ENCODE measurements at regions not wholly inside any gene's neighbourhood (a gene's known extent, or its start where the extent isn't known, plus 50 kb on each side); places are given as distances from the start of the nearest gene placed in this dataset.
A peak's percentile ranks its signal among the peaks of the same experiment; 100 is the strongest.

DNA sequence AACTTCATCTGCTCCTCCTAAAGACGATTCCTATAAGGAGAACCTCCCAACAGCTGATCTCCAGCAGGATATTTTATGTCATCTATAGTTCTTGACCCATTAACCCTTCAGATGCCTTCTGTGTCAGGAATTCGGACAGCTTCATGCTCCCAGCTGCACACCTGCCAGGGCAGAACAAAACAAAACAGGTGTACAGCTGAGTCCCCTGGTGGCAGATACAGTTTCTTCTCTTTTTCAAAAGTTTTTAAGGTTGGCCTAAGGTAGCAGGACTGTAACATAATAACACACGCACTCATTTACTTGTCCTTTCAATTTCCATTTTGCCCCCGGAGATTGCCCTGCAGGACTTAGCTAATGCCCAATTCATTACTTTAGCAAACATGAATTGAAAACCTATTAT lies 218.3 kb downstream of the S1PR1 start:
- TF ChIP-seq, protein P1, sequence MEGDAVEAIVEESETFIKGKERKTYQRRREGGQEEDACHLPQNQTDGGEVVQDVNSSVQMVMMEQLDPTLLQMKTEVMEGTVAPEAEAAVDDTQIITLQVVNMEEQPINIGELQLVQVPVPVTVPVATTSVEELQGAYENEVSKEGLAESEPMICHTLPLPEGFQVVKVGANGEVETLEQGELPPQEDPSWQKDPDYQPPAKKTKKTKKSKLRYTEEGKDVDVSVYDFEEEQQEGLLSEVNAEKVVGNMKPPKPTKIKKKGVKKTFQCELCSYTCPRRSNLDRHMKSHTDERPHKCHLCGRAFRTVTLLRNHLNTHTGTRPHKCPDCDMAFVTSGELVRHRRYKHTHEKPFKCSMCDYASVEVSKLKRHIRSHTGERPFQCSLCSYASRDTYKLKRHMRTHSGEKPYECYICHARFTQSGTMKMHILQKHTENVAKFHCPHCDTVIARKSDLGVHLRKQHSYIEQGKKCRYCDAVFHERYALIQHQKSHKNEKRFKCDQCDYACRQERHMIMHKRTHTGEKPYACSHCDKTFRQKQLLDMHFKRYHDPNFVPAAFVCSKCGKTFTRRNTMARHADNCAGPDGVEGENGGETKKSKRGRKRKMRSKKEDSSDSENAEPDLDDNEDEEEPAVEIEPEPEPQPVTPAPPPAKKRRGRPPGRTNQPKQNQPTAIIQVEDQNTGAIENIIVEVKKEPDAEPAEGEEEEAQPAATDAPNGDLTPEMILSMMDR (conservative IDR thresholded peaks at IDR 0.05; ENCODE audit: control insufficient read depth, insufficient read depth, low read depth, low read length): no peak
- DNase-seq (ENCODE audit: low read depth): no peak
- no peak overlapping the region for H3K4me3 ChIP-seq (ENCODE audit: control insufficient read depth, low read depth, low read length)

DNA sequence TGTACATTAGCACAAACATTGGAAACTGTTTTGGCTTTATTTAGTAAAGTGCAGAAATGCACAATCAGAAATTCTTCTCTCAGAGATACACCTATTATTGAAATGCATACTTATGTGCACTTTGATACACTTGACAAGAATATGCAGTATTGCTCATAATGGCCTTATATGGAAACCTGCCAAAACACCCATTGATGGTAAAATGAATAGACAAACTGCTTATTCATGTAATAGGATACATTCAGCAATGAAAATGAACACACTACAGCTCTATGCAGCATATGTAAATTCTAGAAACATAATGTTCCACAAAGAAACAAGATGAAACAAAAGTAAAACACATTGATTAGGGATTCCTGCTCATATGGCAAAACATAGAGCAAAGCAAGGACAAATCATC lies 223.9 kb downstream of the S1PR1 start:
- no peak overlapping the region for H3K4me3 ChIP-seq (ENCODE audit: control insufficient read depth, low read depth, low read length)
- peak; percentile 6 for DNase-seq (ENCODE audit: low read depth)
- TF ChIP-seq, protein P1 (conservative IDR thresholded peaks at IDR 0.05; ENCODE audit: control insufficient read depth, insufficient read depth, low read depth, low read length): no peak

DNA sequence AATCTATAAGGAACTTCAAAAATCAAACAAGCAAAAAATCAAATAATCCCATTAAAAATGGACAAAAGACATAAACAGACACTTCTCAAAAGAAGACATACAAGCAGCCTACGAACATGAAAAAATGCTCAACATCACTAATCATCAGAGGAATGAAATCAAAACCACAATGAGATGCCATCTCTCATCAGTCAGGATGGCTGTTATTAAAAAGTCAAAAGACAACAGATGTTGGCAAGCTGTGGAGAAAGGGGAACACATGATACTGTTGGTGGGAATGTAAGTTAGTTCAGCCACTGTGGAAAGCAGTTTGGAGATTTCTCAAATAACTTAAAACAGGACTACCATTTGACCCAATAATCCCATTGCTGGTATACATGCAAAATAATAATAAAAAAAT lies 226.4 kb downstream of the S1PR1 start:
- TF ChIP-seq, protein P1 (conservative IDR thresholded peaks at IDR 0.05; ENCODE audit: control insufficient read depth, insufficient read depth, low read depth, low read length): no peak
- peak; percentile 3 for DNase-seq (ENCODE audit: low read depth)
- no peak overlapping the region for H3K4me3 ChIP-seq (ENCODE audit: control insufficient read depth, low read depth, low read length)

DNA sequence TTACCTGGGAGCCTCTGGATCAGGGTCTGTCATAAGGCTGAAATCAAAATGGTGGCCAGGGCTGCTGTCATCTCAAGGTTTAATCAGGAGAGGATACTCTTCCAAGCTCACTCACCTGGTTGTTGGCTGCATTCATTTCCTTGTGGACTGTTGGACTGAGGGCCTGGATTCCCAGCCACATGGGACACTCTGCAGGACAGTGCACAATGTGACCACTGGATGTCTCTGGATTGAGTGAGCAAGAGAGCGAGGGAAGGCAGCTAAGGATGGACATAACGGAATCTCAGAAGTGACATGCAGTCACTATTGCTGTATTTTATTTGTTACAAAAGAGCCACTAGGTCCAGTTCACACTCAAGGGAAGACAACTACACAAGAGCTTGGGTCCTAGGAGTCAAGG lies 229.1 kb downstream of the S1PR1 start:
- no peak overlapping the region for H3K4me3 ChIP-seq (ENCODE audit: control insufficient read depth, low read depth, low read length)
- TF ChIP-seq, protein P1 (conservative IDR thresholded peaks at IDR 0.05; ENCODE audit: control insufficient read depth, insufficient read depth, low read depth, low read length): no peak
- DNase-seq (ENCODE audit: low read depth): no peak

DNA sequence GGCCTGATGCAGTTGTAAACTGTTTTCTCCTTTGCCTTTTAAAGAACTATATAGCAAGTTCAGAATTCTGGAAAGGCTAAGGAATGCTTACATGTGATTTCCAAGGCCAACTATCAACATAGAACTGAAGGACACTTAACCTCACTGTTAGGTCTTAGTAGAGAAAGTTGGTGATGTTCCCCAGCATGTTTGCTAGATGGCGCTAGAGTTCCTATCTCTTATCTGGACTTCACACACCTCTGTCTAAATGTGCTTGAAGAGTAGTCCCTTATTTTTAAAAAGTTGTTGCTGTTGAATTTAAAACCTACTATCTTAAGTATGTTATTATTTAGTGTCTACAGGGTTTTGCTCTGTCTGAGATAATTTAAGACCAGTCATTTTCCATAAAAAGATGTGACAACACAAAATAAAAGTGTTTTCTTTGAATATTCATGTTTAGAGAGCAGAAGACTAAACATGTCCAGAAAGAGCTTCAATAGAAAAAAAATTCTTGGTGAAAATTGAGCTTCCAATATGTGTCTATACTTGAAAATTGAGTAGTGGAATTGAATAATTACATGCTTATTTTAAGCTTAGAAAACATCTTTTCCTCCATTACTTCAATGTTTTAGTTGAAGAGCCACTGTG lies 237.3 kb downstream of the S1PR1 start:
- peak; percentile 15 for DNase-seq (ENCODE audit: low read depth)
- H3K4me3 ChIP-seq (ENCODE audit: control insufficient read depth, low read depth, low read length): no peak overlapping the region
- TF ChIP-seq, protein P1 (conservative IDR thresholded peaks at IDR 0.05; ENCODE audit: control insufficient read depth, insufficient read depth, low read depth, low read length): peak; percentile 48

DNA sequence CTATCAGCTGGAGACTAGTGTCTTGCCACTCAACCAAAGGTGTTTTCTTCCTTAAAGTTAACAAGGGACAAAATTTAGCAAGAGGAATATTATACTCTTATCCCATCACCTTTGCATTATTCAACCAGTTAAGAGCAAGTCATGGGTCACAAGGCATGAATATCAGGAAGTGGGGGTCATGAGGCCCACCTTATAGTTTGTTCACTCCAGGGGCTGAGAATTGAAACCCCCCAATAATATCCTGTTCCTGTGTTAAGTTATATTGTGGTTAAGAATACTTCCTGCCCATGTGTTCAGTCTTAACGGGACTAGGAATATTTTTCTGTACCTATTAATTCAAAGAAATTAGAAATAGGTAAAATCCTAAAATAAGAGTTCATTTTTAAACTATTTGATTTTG lies 239.7 kb downstream of the S1PR1 start:
- TF ChIP-seq, protein P1 (conservative IDR thresholded peaks at IDR 0.05; ENCODE audit: control insufficient read depth, insufficient read depth, low read depth, low read length): no peak
- DNase-seq (ENCODE audit: low read depth): no peak

DNA sequence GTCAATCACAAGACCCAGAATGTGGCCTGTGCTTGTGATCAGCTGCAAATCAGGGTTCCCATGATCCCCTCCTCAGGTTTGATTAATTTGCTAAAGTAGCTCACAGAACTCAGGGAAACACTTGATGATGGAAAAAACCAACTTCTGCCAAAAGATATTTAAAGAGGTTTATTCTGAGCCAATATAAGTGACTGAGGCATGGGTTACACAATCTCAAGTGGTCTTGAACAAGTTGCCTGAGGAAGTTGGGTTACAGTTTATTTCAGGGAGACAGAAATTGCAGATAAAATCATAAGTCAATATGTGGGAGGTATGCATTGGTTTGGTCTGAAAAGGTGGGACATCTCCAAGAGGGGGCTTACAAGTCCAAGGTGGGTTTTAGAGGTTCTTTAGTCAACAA lies 243.1 kb downstream of the S1PR1 start:
- DNase-seq (ENCODE audit: low read depth): no peak
- no peak overlapping the region for H3K4me3 ChIP-seq (ENCODE audit: control insufficient read depth, low read depth, low read length)
- TF ChIP-seq, protein P1 (conservative IDR thresholded peaks at IDR 0.05; ENCODE audit: control insufficient read depth, insufficient read depth, low read depth, low read length): no peak

More for the DNA sequence above, 239.7 kb downstream of the S1PR1 start:
- no peak overlapping the region for H3K4me3 ChIP-seq (ENCODE audit: control insufficient read depth, low read depth, low read length)
